HG03469 (cell line): ENCODE measurements at regions not wholly inside any gene's neighbourhood (a gene's known extent, or its start where the extent isn't known, plus 50 kb on each side); places are given as distances from the start of the nearest gene placed in this dataset.

Experiments used
- ATAC-seq: cut with Tn5 transposase; IDR thresholded peaks from one replicate; pipeline ENCODE4 v1.9.1; 2021; ENCODE audit warnings: mild to moderate bottlenecking, moderate library complexity, moderate number of reproducible peaks; ENCODE audit not compliant: unreplicated experiment

- no peak for ATAC-seq
Observed at GRCh38 chr4:23741681-23742191, 148.1 kb downstream of the PPARGC1A start.

GRCh38 chr4:23737571-23737970 is 152.3 kb downstream of the PPARGC1A start:
- no peak for ATAC-seq

GRCh38 chr4:23736466-23736865 is 153.4 kb downstream of the PPARGC1A start:
- no peak for ATAC-seq

- no peak for ATAC-seq
Observed at GRCh38 chr4:23734000-23734399, 155.8 kb downstream of the PPARGC1A start.

GRCh38 chr4:23733476-23733875 is 156.4 kb downstream of the PPARGC1A start:
- ATAC-seq, result no peak

- no peak for ATAC-seq
Observed at GRCh38 chr4:23730998-23731397, 158.8 kb downstream of the PPARGC1A start.

- no peak for ATAC-seq
Observed at GRCh38 chr4:23728971-23729370, 160.9 kb downstream of the PPARGC1A start.

- ATAC-seq, result no peak
Observed at GRCh38 chr4:23728393-23728792, 161.5 kb downstream of the PPARGC1A start.

- ATAC-seq, result no peak
Observed at GRCh38 chr4:23720556-23720955, 169.3 kb downstream of the PPARGC1A start.

- ATAC-seq, result no peak
Observed at GRCh38 chr4:23718435-23718834, 171.4 kb downstream of the PPARGC1A start.

GRCh38 chr4:23717528-23718248 is 172.2 kb downstream of the PPARGC1A start:
- no peak for ATAC-seq

GRCh38 chr4:23710298-23710697 is 179.5 kb downstream of the PPARGC1A start:
- no peak for ATAC-seq

GRCh38 chr4:23707652-23708026 is 182.2 kb downstream of the PPARGC1A start:
- no peak for ATAC-seq

GRCh38 chr4:23706972-23707651 is 182.7 kb downstream of the PPARGC1A start:
- no peak for ATAC-seq

- no peak for ATAC-seq
Observed at GRCh38 chr4:23700197-23700596, 189.7 kb downstream of the PPARGC1A start.

GRCh38 chr4:23697722-23698121 is 192.1 kb downstream of the PPARGC1A start:
- no peak for ATAC-seq

- ATAC-seq, result no peak
Observed at GRCh38 chr4:23697001-23697528, 192.8 kb downstream of the PPARGC1A start.

GRCh38 chr4:23686169-23686897 is 203.5 kb downstream of the PPARGC1A start:
- ATAC-seq, result no peak

- ATAC-seq, result no peak
Observed at GRCh38 chr4:23685471-23685870, 204.4 kb downstream of the PPARGC1A start.

- no peak for ATAC-seq
Observed at GRCh38 chr4:23680671-23681518, 209.0 kb downstream of the PPARGC1A start.
